GM12878 (cell line): ENCODE measurements at regions not wholly inside any gene's neighbourhood (a gene's known extent, or its start where the extent isn't known, plus 50 kb on each side); places are given as distances from the start of the nearest gene placed in this dataset.

Source experiments
- BCL3 ChIP-seq: IDR thresholded peaks from 2 replicates; pipeline ENCODE4 v1.6.1; 2011; ENCODE audit warnings: borderline replicate concordance, low read depth, mild to moderate bottlenecking, moderate library complexity, low read length; ENCODE audit not compliant: insufficient read depth, poor library complexity, severe bottlenecking
- CBX3 ChIP-seq: fragments of 200-600 bp; sonication (generic); IDR thresholded peaks from 2 replicates; pipeline ENCODE4 v1.6.1; 2016; ENCODE audit warnings: low read depth, borderline replicate concordance
- CHD4 ChIP-seq: fragments of 200-600 bp; sonication (generic); IDR thresholded peaks from 2 replicates; pipeline ENCODE4 v1.6.1; 2016; ENCODE audit warnings: mild to moderate bottlenecking
- TARDBP ChIP-seq: IDR thresholded peaks from 2 replicates; pipeline ENCODE4 v1.6.1; 2016; ENCODE audit warnings: borderline replicate concordance
- TCF3 ChIP-seq: IDR thresholded peaks from 2 replicates; pipeline ENCODE4 v1.6.1; 2012; ENCODE audit warnings: low read depth, mild to moderate bottlenecking, low read length, borderline replicate concordance; ENCODE audit not compliant: insufficient read depth

GRCh38 chr13:22091971-22092300, 421.1 kb downstream of the FGF9 start:
- TF ChIP-seq TCF3 = no peak
- no peak for TF ChIP-seq TARDBP
- no peak for TF ChIP-seq BCL3
- TF ChIP-seq CHD4 = no peak
- TF ChIP-seq CBX3 = no peak
